Suppressor macrophage (primary cell): ENCODE measurements at regions not wholly inside any gene's neighbourhood (a gene's known extent, or its start where the extent isn't known, plus 50 kb on each side); places are given as distances from the start of the nearest gene placed in this dataset.
A peak's percentile ranks its signal among the peaks of the same experiment; 100 is the strongest.

Experiments
- DNase-seq, 4 experiments: peaks; one replicate each; pipeline ENCODE4 v3.0.0-alpha.2; 2020 to 2022

- no peak for DNase-seq
Observed at GRCh38 chr14:54177641-54178621, 218.9 kb upstream of the CDKN3 start.

GRCh38 chr14:54182419-54183045 is 214.3 kb upstream of the CDKN3 start:
- DNase-seq: no peak

GRCh38 chr14:54186821-54187763 is 209.7 kb upstream of the CDKN3 start:
- DNase-seq: no peak

GRCh38 chr14:54188064-54188666 is 208.6 kb upstream of the CDKN3 start:
- no peak for DNase-seq

GRCh38 chr14:54189333-54189732 is 207.5 kb upstream of the CDKN3 start:
- no peak for DNase-seq

- no peak for DNase-seq
Observed at GRCh38 chr14:54189748-54190354, 207.0 kb upstream of the CDKN3 start.

GRCh38 chr14:54191846-54192245 is 205.0 kb upstream of the CDKN3 start:
- no peak for DNase-seq

- DNase-seq: no peak
Observed at GRCh38 chr14:54192610-54193009, 204.2 kb upstream of the CDKN3 start.

GRCh38 chr14:54193871-54194270 is 202.9 kb upstream of the CDKN3 start:
- no peak for DNase-seq

- DNase-seq: no peak
Observed at GRCh38 chr14:54194501-54194900, 202.3 kb upstream of the CDKN3 start.

GRCh38 chr14:54197369-54197768 is 199.4 kb upstream of the CDKN3 start:
- DNase-seq: no peak

- no peak for DNase-seq
Observed at GRCh38 chr14:54200726-54201125, 196.1 kb upstream of the CDKN3 start.

- DNase-seq: no peak
Observed at GRCh38 chr14:54202288-54202687, 194.5 kb upstream of the CDKN3 start.

- no peak for DNase-seq
Observed at GRCh38 chr14:54206516-54206915, 190.3 kb upstream of the CDKN3 start.

GRCh38 chr14:54207075-54207474 is 189.7 kb upstream of the CDKN3 start:
- DNase-seq: no peak

- peak in 1 of 4 experiments; percentile 6 for DNase-seq
Observed at GRCh38 chr14:54207476-54208462, 189.0 kb upstream of the CDKN3 start.

- no peak for DNase-seq
Observed at GRCh38 chr14:54208751-54209150, 188.1 kb upstream of the CDKN3 start.

GRCh38 chr14:54209511-54210250 is 187.1 kb upstream of the CDKN3 start:
- DNase-seq: no peak

- no peak for DNase-seq
Observed at GRCh38 chr14:54211551-54212308, 185.1 kb upstream of the CDKN3 start.
